HEK293 (cell line): ENCODE measurements at regions not wholly inside any gene's neighbourhood (a gene's known extent, or its start where the extent isn't known, plus 50 kb on each side); places are given as distances from the start of the nearest gene placed in this dataset.

ENCODE experiments used
- KLF16 ChIP-seq: fragments of 450-650 bp; formaldehyde crosslinking; IDR thresholded peaks from 2 replicates; pipeline ENCODE4 v1.5.1; 2017; ENCODE audit warnings: missing biosample characterization, missing genetic modification characterization
- OSR2 ChIP-seq: fragments of 450-650 bp; formaldehyde crosslinking; IDR thresholded peaks from 2 replicates; pipeline ENCODE4 v1.5.1; 2016; ENCODE audit warnings: missing biosample characterization, missing genetic modification characterization
- SP3 ChIP-seq: fragments of 450-650 bp; formaldehyde crosslinking; IDR thresholded peaks from 2 replicates; pipeline ENCODE4 v1.5.1; 2016; ENCODE audit warnings: missing biosample characterization, missing genetic modification characterization
- ZNF274 ChIP-seq, 2 experiments: fragments of 200-500 bp in 1 of 2; fragments of 450-650 bp in 1 of 2; sonication (Bioruptor generic) in 1 of 2; formaldehyde crosslinking in 1 of 2; IDR thresholded peaks; 2 replicates each; pipeline versions ENCODE4 v1.5.1 to v1.6.1; 2014 to 2016; ENCODE audit warnings: borderline replicate concordance in 1 of 2, inconsistent platforms in 1 of 2, low read length in 1 of 2, missing biosample characterization in 1 of 2, missing genetic modification characterization in 1 of 2
- ZNF530 ChIP-seq: fragments of 450-650 bp; formaldehyde crosslinking; IDR thresholded peaks from 2 replicates; pipeline ENCODE4 v1.5.1; 2016; ENCODE audit warnings: low read depth, missing biosample characterization, missing genetic modification characterization
- ZNF610 ChIP-seq: fragments of 450-650 bp; formaldehyde crosslinking; IDR thresholded peaks from 2 replicates; pipeline ENCODE4 v1.5.1; 2016; ENCODE audit warnings: missing biosample characterization, missing genetic modification characterization, borderline replicate concordance
- ZNF791 ChIP-seq: fragments of 450-650 bp; formaldehyde crosslinking; IDR thresholded peaks from 2 replicates; pipeline ENCODE4 v1.5.1; 2016; ENCODE audit warnings: missing biosample characterization, missing genetic modification characterization

DNA sequence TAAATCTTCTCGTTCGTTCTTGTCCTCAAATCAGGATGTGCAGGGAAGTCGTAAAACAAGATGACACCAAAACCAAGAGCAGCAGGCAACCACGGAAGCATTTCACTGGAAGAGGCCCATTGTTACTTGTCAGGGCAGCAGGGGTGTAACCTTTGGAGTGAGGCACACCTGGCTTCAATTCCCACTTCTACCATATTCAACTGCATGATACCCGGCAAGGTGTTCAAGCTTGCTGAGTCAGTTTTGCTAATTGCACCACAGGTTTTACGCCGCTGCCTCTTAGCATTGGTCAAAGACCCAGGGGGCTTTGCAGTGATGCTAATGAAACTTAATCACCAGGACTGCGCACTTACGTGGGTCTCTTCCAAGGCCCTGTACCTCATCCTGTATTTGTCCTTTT is 50.0 kb upstream of the PTER start (continued):
- TF ChIP-seq OSR2 (tag by site-specific recombination) (no peak), ZNF274 (IDR thresholded peaks at IDR 0.05; ENCODE audit: low read length) (no peak), ZNF274 (tag by site-specific recombination; IDR thresholded peaks at IDR 0.05; ENCODE audit: borderline replicate concordance) (no peak), ZNF530 (tag by site-specific recombination) (no peak), KLF16 (tag by site-specific recombination) (no peak), SP3 (tag by site-specific recombination) (no peak), ZNF791 (tag by site-specific recombination) (no peak), ZNF610 (tag by site-specific recombination) (no peak)
